HFF-Myc (cell line): ENCODE measurements at regions not wholly inside any gene's neighbourhood (a gene's known extent, or its start where the extent isn't known, plus 50 kb on each side); places are given as distances from the start of the nearest gene placed in this dataset.

Experiments
- DNase-seq: peaks from one replicate; pipeline ENCODE4 v3.0.0-alpha.2; 2011; ENCODE audit warnings: low read depth; ENCODE audit errors: extremely low read depth
- H3K4me3 ChIP-seq: replicated peaks from 2 replicates; pipeline ENCODE4 v1.5.1; 2011; ENCODE audit warnings: low read depth, mild to moderate bottlenecking, control low read depth, low read length
- TF ChIP-seq, protein P1 (sequence below): IDR thresholded peaks from 2 replicates; pipeline ENCODE4 v1.5.1; 2012; ENCODE audit warnings: mild to moderate bottlenecking, low read depth, low read length, control low read depth; ENCODE audit errors: missing control alignments

DNA sequence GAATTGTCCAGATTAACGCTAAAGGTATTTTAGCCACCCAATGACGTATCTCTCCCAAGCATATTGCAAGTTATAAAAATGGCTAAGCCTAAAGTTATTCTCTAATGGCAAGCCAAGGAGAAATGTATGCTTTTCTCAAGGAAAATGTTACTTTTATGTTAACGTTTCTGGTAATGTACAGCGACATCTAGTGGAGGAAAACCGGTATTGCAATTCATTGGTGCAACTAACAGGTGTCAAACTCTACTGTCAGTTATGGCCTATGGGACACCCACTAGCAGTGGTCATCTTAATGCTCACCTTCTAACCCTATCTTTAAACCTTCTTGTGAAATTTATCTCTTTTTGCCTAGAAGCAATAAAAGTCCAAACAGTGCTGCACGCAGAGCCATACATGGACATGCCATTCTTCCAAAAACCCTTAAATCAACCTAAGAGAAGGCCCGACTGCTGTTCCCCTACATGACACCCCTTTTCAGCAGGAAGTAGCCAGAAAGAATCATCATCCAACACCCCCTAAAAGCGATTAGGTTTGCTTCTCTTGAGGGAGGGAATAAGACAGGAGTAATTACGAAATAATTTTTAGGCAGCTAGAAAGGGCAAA, 68.7 kb upstream of the LRIF1 start:
- peak; percentile 14 for DNase-seq
- TF ChIP-seq, protein P1, sequence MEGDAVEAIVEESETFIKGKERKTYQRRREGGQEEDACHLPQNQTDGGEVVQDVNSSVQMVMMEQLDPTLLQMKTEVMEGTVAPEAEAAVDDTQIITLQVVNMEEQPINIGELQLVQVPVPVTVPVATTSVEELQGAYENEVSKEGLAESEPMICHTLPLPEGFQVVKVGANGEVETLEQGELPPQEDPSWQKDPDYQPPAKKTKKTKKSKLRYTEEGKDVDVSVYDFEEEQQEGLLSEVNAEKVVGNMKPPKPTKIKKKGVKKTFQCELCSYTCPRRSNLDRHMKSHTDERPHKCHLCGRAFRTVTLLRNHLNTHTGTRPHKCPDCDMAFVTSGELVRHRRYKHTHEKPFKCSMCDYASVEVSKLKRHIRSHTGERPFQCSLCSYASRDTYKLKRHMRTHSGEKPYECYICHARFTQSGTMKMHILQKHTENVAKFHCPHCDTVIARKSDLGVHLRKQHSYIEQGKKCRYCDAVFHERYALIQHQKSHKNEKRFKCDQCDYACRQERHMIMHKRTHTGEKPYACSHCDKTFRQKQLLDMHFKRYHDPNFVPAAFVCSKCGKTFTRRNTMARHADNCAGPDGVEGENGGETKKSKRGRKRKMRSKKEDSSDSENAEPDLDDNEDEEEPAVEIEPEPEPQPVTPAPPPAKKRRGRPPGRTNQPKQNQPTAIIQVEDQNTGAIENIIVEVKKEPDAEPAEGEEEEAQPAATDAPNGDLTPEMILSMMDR = peak; percentile 71
- H3K4me3 ChIP-seq = no peak overlapping the region

DNA sequence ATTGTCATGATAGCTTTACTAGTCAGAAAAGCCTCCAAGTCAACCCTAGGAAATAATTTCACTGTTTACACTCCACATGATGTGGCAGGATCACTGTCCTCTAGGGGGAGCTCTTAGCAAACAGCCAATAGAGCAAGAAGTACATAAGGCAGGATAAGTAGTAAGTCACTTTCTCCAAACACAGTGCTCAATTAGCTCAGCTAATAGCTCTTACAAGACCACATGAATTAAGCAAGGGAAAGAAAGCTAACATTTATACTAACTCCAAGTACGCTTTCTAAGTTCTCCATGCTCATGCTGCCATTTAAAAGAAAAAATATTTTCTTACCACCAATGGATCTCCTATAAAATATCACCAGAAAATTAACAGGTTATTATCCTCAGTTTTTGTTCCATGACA, 66.9 kb upstream of the LRIF1 start:
- no peak overlapping the region for H3K4me3 ChIP-seq
- peak; percentile 31 for DNase-seq

DNA sequence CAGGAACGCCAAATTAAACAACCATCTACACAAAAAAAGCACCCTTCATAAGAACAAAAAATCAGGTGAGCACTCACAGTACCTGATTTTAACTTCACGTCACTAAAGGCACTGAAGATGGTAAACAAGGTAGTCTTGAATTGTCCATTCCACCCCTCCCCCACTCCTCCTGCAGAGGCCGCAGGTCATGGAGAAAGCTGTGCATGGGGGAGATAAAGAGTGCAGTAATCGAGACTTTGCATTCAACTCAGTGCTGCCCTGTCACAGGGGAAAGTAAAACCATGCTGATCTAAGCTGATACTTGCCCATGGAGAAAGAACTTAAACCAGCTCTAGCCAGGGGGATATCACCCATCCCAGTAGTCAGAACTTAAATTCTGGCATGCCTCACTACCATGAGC, 61.4 kb upstream of the LRIF1 start:
- DNase-seq = no peak
- H3K4me3 ChIP-seq = no peak overlapping the region
- TF ChIP-seq, protein P1 = no peak

More for the DNA sequence above, 66.9 kb upstream of the LRIF1 start:
- TF ChIP-seq, protein P1 = peak; percentile 87

DNA sequence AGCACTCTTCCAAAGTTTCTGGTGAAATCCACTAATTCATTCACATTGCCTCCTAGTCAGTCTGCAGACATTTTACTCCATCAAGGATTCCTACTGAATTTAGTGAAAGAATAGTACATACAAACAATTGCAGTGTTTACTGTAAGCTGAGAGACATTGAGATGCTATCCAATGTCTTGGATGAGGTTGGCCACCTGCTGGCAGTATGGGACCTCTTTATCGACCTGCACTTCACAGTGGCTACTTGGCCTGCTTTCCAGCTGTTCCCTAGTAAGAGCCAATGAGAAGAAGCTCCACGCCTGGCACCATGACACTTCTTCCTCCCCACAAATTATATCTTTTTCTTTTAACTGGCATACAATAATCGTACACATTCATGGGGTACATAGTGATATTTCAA, 51.5 kb upstream of the LRIF1 start:
- no peak for DNase-seq
- H3K4me3 ChIP-seq = no peak overlapping the region
- TF ChIP-seq, protein P1 = no peak
